Panc1 (cell line): ENCODE measurements at regions not wholly inside any gene's neighbourhood (a gene's known extent, or its start where the extent isn't known, plus 50 kb on each side); places are given as distances from the start of the nearest gene placed in this dataset.

Source experiments
- ATAC-seq: fragments of 200-7000 bp; cut with Tn5 transposase; 2 replicates; pipeline ENCODE4 v1.9.1; 2020; ENCODE audit warnings: mild to moderate bottlenecking, moderate library complexity
- BruUV-seq: library from RNA; stranded (reverse); fragments of 400-500 nt; replicated peaks from 2 replicates; lab custom pipeline; 2021; lab: Mats Ljungman, UMichigan
- CTCF ChIA-PET: fragments of 300-600 bp; sonication (Branson Sonifier 250); formaldehyde crosslinking; loops from one replicate; lab custom pipeline; 2022; ENCODE audit warnings: antibody characterized with exemption; lab: Charles Lee
- POLR2A ChIA-PET: fragments of 300-600 bp; sonication (Branson Sonifier 250); formaldehyde crosslinking; loops from one replicate; lab custom pipeline; 2022; ENCODE audit warnings: antibody characterized with exemption; lab: Charles Lee
- DNase-seq: peaks from one replicate; pipeline ENCODE4 v3.0.0-alpha.2; 2010; ENCODE audit warnings: low read depth, low spot score
- H3K27ac ChIP-seq: 2 replicates; pipeline ENCODE4 v1.5.1; 2011; ENCODE audit warnings: mild to moderate bottlenecking, low read length, inconsistent platforms
- H3K27me3 ChIP-seq: fragments of 200-500 bp; sonication (Bioruptor generic); 2 replicates; pipeline ENCODE4 v1.6.0; 2014; ENCODE audit warnings: low read length, inconsistent platforms; ENCODE audit not compliant: control insufficient read depth, insufficient read depth
- H3K36me3 ChIP-seq: fragments of 200-500 bp; sonication (Bioruptor generic); 2 replicates; pipeline ENCODE4 v1.5.1; 2014; ENCODE audit warnings: inconsistent platforms, mild to moderate bottlenecking, low read length, moderate library complexity; ENCODE audit not compliant: control insufficient read depth, insufficient read depth
- H3K4me1 ChIP-seq: 2 replicates; pipeline ENCODE4 v1.5.1; 2011; ENCODE audit warnings: inconsistent platforms, mild to moderate bottlenecking, low read length, moderate library complexity; ENCODE audit not compliant: control insufficient read depth, insufficient read depth
- H3K4me3 ChIP-seq, 2 experiments: 2 replicates each; pipeline ENCODE4 v1.5.1; 2011 to 2012; ENCODE audit warnings: low read depth in 2 of 2, low read length in 2 of 2, mild to moderate bottlenecking in 2 of 2, inconsistent platforms in 1 of 2, moderate library complexity in 1 of 2
- H3K9me3 ChIP-seq: fragments of 200-500 bp; sonication (Bioruptor generic); 2 replicates; pipeline ENCODE4 v1.5.1; 2014; ENCODE audit warnings: low read depth, mild to moderate bottlenecking, inconsistent platforms, low read length, moderate library complexity; ENCODE audit not compliant: control insufficient read depth, insufficient read depth
- POLR2AphosphoS5 ChIP-seq: IDR thresholded peaks from 2 replicates; pipeline ENCODE4 v1.6.1; 2012; ENCODE audit warnings: mild to moderate bottlenecking, low read depth, low read length, moderate library complexity
- SIN3A ChIP-seq: IDR thresholded peaks from 2 replicates; pipeline ENCODE4 v1.6.1; 2012; ENCODE audit warnings: low read depth, mild to moderate bottlenecking, low read length, moderate library complexity, borderline replicate concordance; ENCODE audit not compliant: insufficient read depth
- TCF7L2 ChIP-seq: IDR thresholded peaks from 2 replicates; pipeline ENCODE4 v1.6.1; 2011; ENCODE audit warnings: mild to moderate bottlenecking, low read depth, low read length, inconsistent platforms
- in situ Hi-C: cut with HindIII; loops from 2 replicates; pipeline ENCODE4 v1.10.0; 2016; ENCODE audit warnings: low sequenced_read_pairs, low pct_unique_long_range_greater_than_20kb
- intact Hi-C: fragments of 100-400 bp; cut with micrococcal nuclease; formaldehyde crosslinking; loops from one replicate; pipeline ENCODE4 v1.10.0; 2022; ENCODE audit not compliant: unreplicated experiment
- TF ChIP-seq, protein P1 (sequence below), 2 experiments: IDR thresholded peaks; 2 replicates each; pipeline ENCODE4 v1.6.1; 2011 to 2012; ENCODE audit warnings: low read depth in 2 of 2, control low read depth in 1 of 2, low read length in 1 of 2, mild to moderate bottlenecking in 1 of 2, moderate library complexity in 1 of 2; ENCODE audit not compliant: insufficient read depth in 1 of 2
- TF ChIP-seq, protein P2 (sequence below): fragments of 450-650 bp; IDR thresholded peaks from 2 replicates; pipeline ENCODE4 v1.5.1; 2017; ENCODE audit warnings: mild to moderate bottlenecking

DNA sequence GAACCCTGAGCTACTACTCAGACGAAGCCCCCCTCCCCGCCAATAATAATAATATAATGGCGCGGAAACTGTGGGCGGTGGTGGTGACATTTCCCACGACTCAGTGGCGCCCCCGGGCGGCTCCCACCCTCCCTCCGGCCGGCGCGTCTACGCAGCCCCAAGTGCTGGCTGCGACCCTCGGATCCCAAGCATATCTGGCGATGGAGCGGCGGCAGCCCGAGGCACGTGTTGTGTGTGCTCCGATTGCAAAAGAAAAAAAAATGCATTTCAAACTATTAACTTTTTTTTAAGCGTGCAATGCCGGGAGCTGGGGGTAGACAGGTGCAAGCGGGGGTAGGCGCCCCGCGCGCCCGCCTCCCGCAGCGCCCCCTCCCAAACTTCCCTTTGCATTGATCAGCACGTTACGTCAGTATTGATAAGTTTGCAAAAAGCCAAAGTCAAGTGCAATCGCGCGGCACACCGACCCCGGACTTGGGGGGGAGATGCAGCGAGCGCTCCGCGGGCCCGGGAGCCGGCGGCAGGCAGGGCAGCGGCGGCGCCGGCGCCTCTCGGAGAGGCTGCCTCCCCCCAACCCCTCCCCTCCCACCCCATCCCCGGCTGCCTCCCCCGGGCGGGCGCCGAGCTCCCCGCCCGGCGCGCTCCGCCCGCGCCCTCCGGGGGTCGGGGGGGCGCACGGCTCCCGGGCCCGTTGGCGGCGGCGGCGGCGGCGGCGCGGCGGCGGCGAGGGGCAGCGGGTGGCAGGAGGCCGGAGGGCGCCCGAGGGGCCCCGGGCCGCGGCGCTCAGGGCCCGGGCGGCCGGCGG is 113.1 kb upstream of the MYL2 start:
- H3K4me3 ChIP-seq: no peak overlapping the region
- H3K27me3 ChIP-seq: peaks cover 48% of the 10 kb centered on the region
- BruUV-seq: no TSS peak

DNA sequence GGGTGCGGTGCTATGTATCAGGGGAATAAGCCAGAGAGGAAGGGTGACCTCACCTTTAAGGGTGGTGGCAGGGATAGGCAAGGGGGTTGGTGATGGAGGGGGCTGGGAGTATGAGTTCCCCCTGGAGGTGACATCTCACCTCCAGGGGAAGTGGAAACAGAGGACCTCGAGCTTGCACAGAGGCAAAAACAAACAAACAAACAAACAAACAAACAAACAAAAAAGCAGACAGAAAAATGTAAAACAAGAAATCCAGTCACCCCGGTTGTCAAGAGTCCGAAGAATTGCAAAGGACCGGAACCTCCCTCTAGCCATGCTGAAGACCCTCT is 112.2 kb upstream of the MYL2 start:
- intact Hi-C loops (no loop called here), in situ Hi-C loops (no loop called here)
- H3K4me1 ChIP-seq: peaks cover 14% of the 10 kb centered on the region; the same call in 1 of the 2 replicates
- BruUV-seq: no TSS peak
- no peak overlapping the region for H3K27ac ChIP-seq
- peaks cover 43% of the 10 kb centered on the region for H3K27me3 ChIP-seq
- TF ChIP-seq, protein P1, sequence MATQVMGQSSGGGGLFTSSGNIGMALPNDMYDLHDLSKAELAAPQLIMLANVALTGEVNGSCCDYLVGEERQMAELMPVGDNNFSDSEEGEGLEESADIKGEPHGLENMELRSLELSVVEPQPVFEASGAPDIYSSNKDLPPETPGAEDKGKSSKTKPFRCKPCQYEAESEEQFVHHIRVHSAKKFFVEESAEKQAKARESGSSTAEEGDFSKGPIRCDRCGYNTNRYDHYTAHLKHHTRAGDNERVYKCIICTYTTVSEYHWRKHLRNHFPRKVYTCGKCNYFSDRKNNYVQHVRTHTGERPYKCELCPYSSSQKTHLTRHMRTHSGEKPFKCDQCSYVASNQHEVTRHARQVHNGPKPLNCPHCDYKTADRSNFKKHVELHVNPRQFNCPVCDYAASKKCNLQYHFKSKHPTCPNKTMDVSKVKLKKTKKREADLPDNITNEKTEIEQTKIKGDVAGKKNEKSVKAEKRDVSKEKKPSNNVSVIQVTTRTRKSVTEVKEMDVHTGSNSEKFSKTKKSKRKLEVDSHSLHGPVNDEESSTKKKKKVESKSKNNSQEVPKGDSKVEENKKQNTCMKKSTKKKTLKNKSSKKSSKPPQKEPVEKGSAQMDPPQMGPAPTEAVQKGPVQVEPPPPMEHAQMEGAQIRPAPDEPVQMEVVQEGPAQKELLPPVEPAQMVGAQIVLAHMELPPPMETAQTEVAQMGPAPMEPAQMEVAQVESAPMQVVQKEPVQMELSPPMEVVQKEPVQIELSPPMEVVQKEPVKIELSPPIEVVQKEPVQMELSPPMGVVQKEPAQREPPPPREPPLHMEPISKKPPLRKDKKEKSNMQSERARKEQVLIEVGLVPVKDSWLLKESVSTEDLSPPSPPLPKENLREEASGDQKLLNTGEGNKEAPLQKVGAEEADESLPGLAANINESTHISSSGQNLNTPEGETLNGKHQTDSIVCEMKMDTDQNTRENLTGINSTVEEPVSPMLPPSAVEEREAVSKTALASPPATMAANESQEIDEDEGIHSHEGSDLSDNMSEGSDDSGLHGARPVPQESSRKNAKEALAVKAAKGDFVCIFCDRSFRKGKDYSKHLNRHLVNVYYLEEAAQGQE (IDR thresholded peaks at IDR 0.05; ENCODE audit: insufficient read depth in 1 of 2, low read depth in 2 of 2, low read length in 1 of 2): no peak
- no peak for TF ChIP-seq SIN3A
- TF ChIP-seq POLR2AphosphoS5: no peak
- TF ChIP-seq, protein P2, sequence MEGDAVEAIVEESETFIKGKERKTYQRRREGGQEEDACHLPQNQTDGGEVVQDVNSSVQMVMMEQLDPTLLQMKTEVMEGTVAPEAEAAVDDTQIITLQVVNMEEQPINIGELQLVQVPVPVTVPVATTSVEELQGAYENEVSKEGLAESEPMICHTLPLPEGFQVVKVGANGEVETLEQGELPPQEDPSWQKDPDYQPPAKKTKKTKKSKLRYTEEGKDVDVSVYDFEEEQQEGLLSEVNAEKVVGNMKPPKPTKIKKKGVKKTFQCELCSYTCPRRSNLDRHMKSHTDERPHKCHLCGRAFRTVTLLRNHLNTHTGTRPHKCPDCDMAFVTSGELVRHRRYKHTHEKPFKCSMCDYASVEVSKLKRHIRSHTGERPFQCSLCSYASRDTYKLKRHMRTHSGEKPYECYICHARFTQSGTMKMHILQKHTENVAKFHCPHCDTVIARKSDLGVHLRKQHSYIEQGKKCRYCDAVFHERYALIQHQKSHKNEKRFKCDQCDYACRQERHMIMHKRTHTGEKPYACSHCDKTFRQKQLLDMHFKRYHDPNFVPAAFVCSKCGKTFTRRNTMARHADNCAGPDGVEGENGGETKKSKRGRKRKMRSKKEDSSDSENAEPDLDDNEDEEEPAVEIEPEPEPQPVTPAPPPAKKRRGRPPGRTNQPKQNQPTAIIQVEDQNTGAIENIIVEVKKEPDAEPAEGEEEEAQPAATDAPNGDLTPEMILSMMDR: no peak
- no peak for TF ChIP-seq TCF7L2
- ChIA-PET POLR2A (no interaction called here), CTCF (no interaction called here)
- no peak overlapping the region for H3K4me3 ChIP-seq
- ATAC-seq: no peak
- no peaks in the 10 kb centered on the region for H3K36me3 ChIP-seq
- no peak for DNase-seq
- H3K9me3 ChIP-seq: no peaks in the 10 kb centered on the region

More for the DNA sequence above, 113.1 kb upstream of the MYL2 start:
- Histone ChIP-seq H3K36me3 (no peaks in the 10 kb centered on the region), H3K9me3 (no peaks in the 10 kb centered on the region), H3K4me1 (peaks cover 14% of the 10 kb centered on the region; the same call in 1 of the 2 replicates), H3K27ac (no peak overlapping the region)
- ChIA-PET CTCF (no interaction called here), POLR2A (no interaction called here)
- ATAC-seq (no peak), DNase-seq (no peak)
- intact Hi-C loops: no loop called here
- in situ Hi-C loops: no loop called here
- TF ChIP-seq, protein P1 (IDR thresholded peaks at IDR 0.05; ENCODE audit: insufficient read depth in 1 of 2, low read depth in 2 of 2, low read length in 1 of 2): no peak
- TF ChIP-seq, protein P2: peak; percentile 76
- no peak for TF ChIP-seq SIN3A
- TF ChIP-seq TCF7L2: no peak
